ENCODE measurements at regions not wholly inside any gene's neighbourhood (a gene's known extent, or its start where the extent isn't known, plus 50 kb on each side); places are given as distances from the start of the nearest gene placed in this dataset.

DNA sequence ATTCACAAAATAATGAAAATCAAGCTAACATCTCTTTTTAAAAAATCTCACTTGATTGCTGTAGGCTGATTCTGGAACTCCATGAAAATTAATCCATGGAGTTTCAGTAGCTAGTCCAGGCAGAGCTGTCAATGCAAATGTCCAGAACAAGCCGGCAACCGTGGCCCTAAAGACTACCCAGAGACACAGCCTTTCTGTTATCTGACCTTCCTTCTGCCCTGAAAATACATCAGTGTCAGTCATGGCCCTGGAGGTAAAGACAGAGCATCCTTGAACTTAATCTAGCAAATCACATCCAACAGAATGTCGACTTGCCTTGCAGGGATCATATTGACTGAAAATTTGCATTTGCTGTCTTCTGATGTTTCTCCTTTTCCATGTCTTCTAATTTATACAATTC is 887.4 kb upstream of the B3GALT2 start:
- Histone ChIP-seq H3K4me1 (no peaks in the 10 kb centered on the region), H3K4me3 (no peak overlapping the region), H3K36me3 (no peaks in the 10 kb centered on the region), H3K9me3 (no peaks in the 10 kb centered on the region), H3K27ac (no peak overlapping the region), H3K27me3 (no peaks in the 10 kb centered on the region)
- intact Hi-C loops (cut with DNase I; ENCODE audit: low total_unique reads) (no loop called here), in situ Hi-C loops (cut with MboI; ENCODE audit: low sequenced_read_pairs in 4 of 4) (no loop called here)
- DNase-seq: no peak
- no peak for TF ChIP-seq POLR2A (IDR thresholded peaks at IDR 0.05)
- TF ChIP-seq CTCF (IDR thresholded peaks at IDR 0.05 in 4 of 5, conservative IDR thresholded peaks at IDR 0.05 in 1 of 5): no peak
- no peak for ATAC-seq

- H3K9me3 ChIP-seq: no peaks in the 10 kb centered on the region
- H3K4me1 ChIP-seq: no peaks in the 10 kb centered on the region
- no peak overlapping the region for H3K4me3 ChIP-seq
- no peaks in the 10 kb centered on the region for H3K27me3 ChIP-seq
- no peaks in the 10 kb centered on the region for H3K36me3 ChIP-seq
- intact Hi-C loops (cut with DNase I; ENCODE audit: low total_unique reads) (no loop called here), in situ Hi-C loops (cut with MboI; ENCODE audit: low sequenced_read_pairs in 4 of 4) (no loop called here)
- no peak for DNase-seq
- no peak overlapping the region for H3K27ac ChIP-seq
- ATAC-seq: no peak
- TF ChIP-seq CTCF (IDR thresholded peaks at IDR 0.05 in 4 of 5, conservative IDR thresholded peaks at IDR 0.05 in 1 of 5): no peak
- no peak for TF ChIP-seq POLR2A (IDR thresholded peaks at IDR 0.05)
These were observed 884.8 kb upstream of the B3GALT2 start for GRCh38 chr1:194071205-194071604.

GRCh38 chr1:194069831-194070218 is 883.4 kb upstream of the B3GALT2 start:
- in situ Hi-C loops (cut with MboI; ENCODE audit: low sequenced_read_pairs in 4 of 4): no loop called here
- DNase-seq (no peak), ATAC-seq (no peak)
- intact Hi-C loops (cut with DNase I; ENCODE audit: low total_unique reads): no loop called here
- TF ChIP-seq POLR2A (IDR thresholded peaks at IDR 0.05) (no peak), CTCF (IDR thresholded peaks at IDR 0.05 in 4 of 5, conservative IDR thresholded peaks at IDR 0.05 in 1 of 5) (no peak)
- Histone ChIP-seq H3K4me1 (no peaks in the 10 kb centered on the region), H3K27ac (no peak overlapping the region), H3K27me3 (no peaks in the 10 kb centered on the region), H3K4me3 (no peak overlapping the region), H3K9me3 (no peaks in the 10 kb centered on the region), H3K36me3 (no peaks in the 10 kb centered on the region)

- TF ChIP-seq CTCF (IDR thresholded peaks at IDR 0.05 in 4 of 5, conservative IDR thresholded peaks at IDR 0.05 in 1 of 5) (no peak), POLR2A (IDR thresholded peaks at IDR 0.05) (no peak)
- Histone ChIP-seq H3K9me3 (no peaks in the 10 kb centered on the region), H3K4me3 (no peak overlapping the region), H3K4me1 (no peaks in the 10 kb centered on the region), H3K27ac (no peak overlapping the region), H3K36me3 (no peaks in the 10 kb centered on the region), H3K27me3 (no peaks in the 10 kb centered on the region)
- in situ Hi-C loops (cut with MboI; ENCODE audit: low sequenced_read_pairs in 4 of 4): no loop called here
- peak in 1 of 2 donors; percentile 11 for DNase-seq
- no peak for ATAC-seq
- intact Hi-C loops (cut with DNase I; ENCODE audit: low total_unique reads): no loop called here
These were observed 882.9 kb upstream of the B3GALT2 start for GRCh38 chr1:194069168-194069830.
